Stomach (tissue), 4 donors: ENCODE measurements at regions not wholly inside any gene's neighbourhood (a gene's known extent, or its start where the extent isn't known, plus 50 kb on each side); places are given as distances from the start of the nearest gene placed in this dataset.

Source experiments
- EP300 ChIP-seq: sonication (generic); formaldehyde crosslinking; IDR thresholded peaks from one replicate; pipeline ENCODE4 v1.6.1; 2017; ENCODE audit warnings: antibody characterized with exemption
- POLR2A ChIP-seq, 4 donors: fragments of 450-650 bp; IDR thresholded peaks; one replicate each; pipeline ENCODE4 v1.6.1; 2016; ENCODE audit warnings: antibody characterized with exemption in 4 of 4, control low read depth in 2 of 4, mild to moderate bottlenecking in 1 of 4, moderate library complexity in 1 of 4
- POLR2AphosphoS5 ChIP-seq, 3 donors: sonication (generic); formaldehyde crosslinking; IDR thresholded peaks; one replicate each; pipeline ENCODE4 v1.6.1; 2016; ENCODE audit warnings: antibody characterized with exemption in 3 of 3
- TF ChIP-seq, protein P1 (sequence below), 7 experiments: fragments of 450-650 bp in 4 of 7; fragments of 200-600 bp in 3 of 7; sonication (generic) in 3 of 7; IDR thresholded peaks; one replicate each; pipeline ENCODE4 v1.5.1; 2016 to 2019; ENCODE audit warnings: antibody characterized with exemption in 7 of 7, control low read depth in 2 of 7, mild to moderate bottlenecking in 1 of 7

GRCh38 chr1:188371295-188371806, 1542.6 kb downstream of the PLA2G4A start:
- TF ChIP-seq, protein P1, sequence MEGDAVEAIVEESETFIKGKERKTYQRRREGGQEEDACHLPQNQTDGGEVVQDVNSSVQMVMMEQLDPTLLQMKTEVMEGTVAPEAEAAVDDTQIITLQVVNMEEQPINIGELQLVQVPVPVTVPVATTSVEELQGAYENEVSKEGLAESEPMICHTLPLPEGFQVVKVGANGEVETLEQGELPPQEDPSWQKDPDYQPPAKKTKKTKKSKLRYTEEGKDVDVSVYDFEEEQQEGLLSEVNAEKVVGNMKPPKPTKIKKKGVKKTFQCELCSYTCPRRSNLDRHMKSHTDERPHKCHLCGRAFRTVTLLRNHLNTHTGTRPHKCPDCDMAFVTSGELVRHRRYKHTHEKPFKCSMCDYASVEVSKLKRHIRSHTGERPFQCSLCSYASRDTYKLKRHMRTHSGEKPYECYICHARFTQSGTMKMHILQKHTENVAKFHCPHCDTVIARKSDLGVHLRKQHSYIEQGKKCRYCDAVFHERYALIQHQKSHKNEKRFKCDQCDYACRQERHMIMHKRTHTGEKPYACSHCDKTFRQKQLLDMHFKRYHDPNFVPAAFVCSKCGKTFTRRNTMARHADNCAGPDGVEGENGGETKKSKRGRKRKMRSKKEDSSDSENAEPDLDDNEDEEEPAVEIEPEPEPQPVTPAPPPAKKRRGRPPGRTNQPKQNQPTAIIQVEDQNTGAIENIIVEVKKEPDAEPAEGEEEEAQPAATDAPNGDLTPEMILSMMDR (IDR thresholded peaks at IDR 0.05): no peak
- TF ChIP-seq POLR2A (IDR thresholded peaks at IDR 0.05): no peak
- no peak for TF ChIP-seq POLR2AphosphoS5 (IDR thresholded peaks at IDR 0.05)
- TF ChIP-seq EP300: no peak
